Smooth muscle cell (in vitro differentiated cells): ENCODE measurements at regions not wholly inside any gene's neighbourhood (a gene's known extent, or its start where the extent isn't known, plus 50 kb on each side); places are given as distances from the start of the nearest gene placed in this dataset.

ENCODE experiments used
- DNase-seq: peaks from one replicate; lab custom pipeline; 2025; ENCODE audit not compliant: unreplicated experiment; lab: John Stamatoyannopoulos, UW
- H2AFZ ChIP-seq: fragments of 200-600 bp; sonication (generic); 2 replicates; pipeline ENCODE4 v1.6.0; 2016; ENCODE audit warnings: antibody characterized with exemption, low read depth, mild to moderate bottlenecking
- H3F3A ChIP-seq: fragments of 200-600 bp; sonication (generic); 2 replicates; pipeline ENCODE4 v1.6.0; 2017; ENCODE audit warnings: antibody characterized with exemption, low read depth
- H3K27ac ChIP-seq: fragments of 200-600 bp; sonication (generic); 2 replicates; pipeline ENCODE4 v1.5.1; 2016; ENCODE audit warnings: low read depth, mild to moderate bottlenecking
- H3K27me3 ChIP-seq: fragments of 200-600 bp; sonication (generic); 2 replicates; pipeline ENCODE4 v1.6.1; 2016; ENCODE audit warnings: low read depth, mild to moderate bottlenecking
- H3K36me3 ChIP-seq: fragments of 200-600 bp; sonication (generic); 2 replicates; pipeline ENCODE4 v1.5.1; 2016; ENCODE audit warnings: low read depth
- H3K4me1 ChIP-seq: fragments of 200-600 bp; sonication (generic); 2 replicates; pipeline ENCODE4 v1.5.1; 2016; ENCODE audit warnings: low read depth
- H3K4me2 ChIP-seq: fragments of 200-600 bp; sonication (generic); 2 replicates; pipeline ENCODE4 v1.6.0; 2016; ENCODE audit warnings: mild to moderate bottlenecking
- H3K4me3 ChIP-seq: fragments of 200-600 bp; sonication (generic); 2 replicates; pipeline ENCODE4 v1.5.1; 2016; ENCODE audit warnings: mild to moderate bottlenecking
- H3K79me2 ChIP-seq: fragments of 200-600 bp; sonication (generic); 2 replicates; pipeline ENCODE4 v1.6.0; 2016; ENCODE audit warnings: low read depth, mild to moderate bottlenecking
- H3K9ac ChIP-seq: fragments of 200-600 bp; sonication (generic); 2 replicates; pipeline ENCODE4 v1.6.0; 2016; ENCODE audit warnings: low read depth
- H3K9me3 ChIP-seq: fragments of 200-600 bp; sonication (generic); replicated peaks from 2 replicates; pipeline ENCODE4 v1.5.1; 2016; ENCODE audit warnings: low read depth
- H4K20me1 ChIP-seq: fragments of 200-600 bp; sonication (generic); 2 replicates; pipeline ENCODE4 v1.6.0; 2016; ENCODE audit warnings: low read depth
- WGBS: methylation state at CpG from one replicate; pipeline ENCODE4 v1.1.7; 2016; ENCODE audit warnings: low lambda C conversion rate; 5-methylcytosine and 5-hydroxymethylcytosine counted together
- TF ChIP-seq, protein P1 (sequence below): fragments of 200-600 bp; sonication (generic); IDR thresholded peaks from 2 replicates; pipeline ENCODE4 v1.5.1; 2017; ENCODE audit warnings: borderline replicate concordance, mild to moderate bottlenecking, antibody characterized with exemption; ENCODE audit not compliant: insufficient read depth, poor library complexity, severe bottlenecking

DNA sequence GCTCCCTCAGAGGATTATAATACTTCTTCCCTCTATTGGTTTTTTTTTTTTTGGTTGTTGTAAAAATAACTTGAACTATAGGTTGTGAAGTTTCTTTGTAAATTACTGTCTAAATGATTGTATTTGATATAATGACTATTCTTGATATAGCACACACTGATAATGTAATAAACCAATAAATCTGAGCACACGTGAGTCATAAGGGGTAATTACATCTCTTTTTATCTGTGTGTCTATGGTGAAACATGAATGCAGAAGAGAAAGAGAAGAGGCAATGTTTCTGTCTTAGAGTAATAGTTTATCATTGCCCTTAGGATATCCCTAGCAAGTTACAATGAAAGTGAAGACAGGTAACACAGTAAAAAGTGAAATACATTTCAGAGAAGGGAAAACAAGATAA lies 64.1 kb upstream of the RAPGEF4 start:
- H3K9me3 ChIP-seq: no peaks in the 10 kb centered on the region
- H3K4me1 ChIP-seq: no peaks in the 10 kb centered on the region
- no peak overlapping the region for H2AFZ ChIP-seq
- no peak overlapping the region for H3K9ac ChIP-seq
- TF ChIP-seq, protein P1, sequence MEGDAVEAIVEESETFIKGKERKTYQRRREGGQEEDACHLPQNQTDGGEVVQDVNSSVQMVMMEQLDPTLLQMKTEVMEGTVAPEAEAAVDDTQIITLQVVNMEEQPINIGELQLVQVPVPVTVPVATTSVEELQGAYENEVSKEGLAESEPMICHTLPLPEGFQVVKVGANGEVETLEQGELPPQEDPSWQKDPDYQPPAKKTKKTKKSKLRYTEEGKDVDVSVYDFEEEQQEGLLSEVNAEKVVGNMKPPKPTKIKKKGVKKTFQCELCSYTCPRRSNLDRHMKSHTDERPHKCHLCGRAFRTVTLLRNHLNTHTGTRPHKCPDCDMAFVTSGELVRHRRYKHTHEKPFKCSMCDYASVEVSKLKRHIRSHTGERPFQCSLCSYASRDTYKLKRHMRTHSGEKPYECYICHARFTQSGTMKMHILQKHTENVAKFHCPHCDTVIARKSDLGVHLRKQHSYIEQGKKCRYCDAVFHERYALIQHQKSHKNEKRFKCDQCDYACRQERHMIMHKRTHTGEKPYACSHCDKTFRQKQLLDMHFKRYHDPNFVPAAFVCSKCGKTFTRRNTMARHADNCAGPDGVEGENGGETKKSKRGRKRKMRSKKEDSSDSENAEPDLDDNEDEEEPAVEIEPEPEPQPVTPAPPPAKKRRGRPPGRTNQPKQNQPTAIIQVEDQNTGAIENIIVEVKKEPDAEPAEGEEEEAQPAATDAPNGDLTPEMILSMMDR: no peak
- no peaks in the 10 kb centered on the region for H3K27me3 ChIP-seq
- DNase-seq: no peak
- H3K27ac ChIP-seq: no peak overlapping the region
- H3K79me2 ChIP-seq: no peaks in the 10 kb centered on the region
- no peaks in the 10 kb centered on the region for H3K36me3 ChIP-seq
- H3F3A ChIP-seq: no peaks in the 10 kb centered on the region
- no peak overlapping the region for H3K4me2 ChIP-seq
- WGBS: 73% methylated on average over 1 of the region's 1 CpG
- no peak overlapping the region for H3K4me3 ChIP-seq
- H4K20me1 ChIP-seq: no peaks in the 10 kb centered on the region

DNA sequence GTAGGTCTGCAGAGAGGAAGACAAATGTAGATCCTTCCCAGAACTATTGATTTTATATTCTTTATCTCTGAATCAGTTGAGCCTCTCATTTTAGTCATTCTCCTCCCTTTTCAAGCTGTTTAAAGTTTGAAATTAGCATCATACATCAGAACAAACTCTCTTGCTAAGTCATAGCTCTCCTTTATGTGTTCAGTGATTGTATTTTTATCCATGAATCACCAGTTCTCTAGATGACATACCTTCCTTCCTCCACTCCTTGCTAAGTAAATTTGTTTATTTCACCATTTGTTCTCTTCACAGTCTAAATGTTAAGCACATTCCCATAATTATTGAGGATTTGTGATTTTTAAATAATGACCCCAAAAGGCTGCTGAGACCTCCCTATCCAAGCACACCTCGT lies 63.5 kb upstream of the RAPGEF4 start:
- Histone ChIP-seq H2AFZ (no peak overlapping the region), H3K27me3 (no peaks in the 10 kb centered on the region), H3F3A (no peaks in the 10 kb centered on the region), H4K20me1 (no peaks in the 10 kb centered on the region), H3K9ac (no peak overlapping the region), H3K4me2 (no peak overlapping the region), H3K27ac (no peak overlapping the region), H3K79me2 (no peaks in the 10 kb centered on the region), H3K4me1 (no peaks in the 10 kb centered on the region), H3K4me3 (no peak overlapping the region), H3K36me3 (no peaks in the 10 kb centered on the region), H3K9me3 (no peaks in the 10 kb centered on the region)
- no peak for DNase-seq
- 84% methylated on average over 1 of the region's 1 CpG for WGBS
- TF ChIP-seq, protein P1: no peak

DNA sequence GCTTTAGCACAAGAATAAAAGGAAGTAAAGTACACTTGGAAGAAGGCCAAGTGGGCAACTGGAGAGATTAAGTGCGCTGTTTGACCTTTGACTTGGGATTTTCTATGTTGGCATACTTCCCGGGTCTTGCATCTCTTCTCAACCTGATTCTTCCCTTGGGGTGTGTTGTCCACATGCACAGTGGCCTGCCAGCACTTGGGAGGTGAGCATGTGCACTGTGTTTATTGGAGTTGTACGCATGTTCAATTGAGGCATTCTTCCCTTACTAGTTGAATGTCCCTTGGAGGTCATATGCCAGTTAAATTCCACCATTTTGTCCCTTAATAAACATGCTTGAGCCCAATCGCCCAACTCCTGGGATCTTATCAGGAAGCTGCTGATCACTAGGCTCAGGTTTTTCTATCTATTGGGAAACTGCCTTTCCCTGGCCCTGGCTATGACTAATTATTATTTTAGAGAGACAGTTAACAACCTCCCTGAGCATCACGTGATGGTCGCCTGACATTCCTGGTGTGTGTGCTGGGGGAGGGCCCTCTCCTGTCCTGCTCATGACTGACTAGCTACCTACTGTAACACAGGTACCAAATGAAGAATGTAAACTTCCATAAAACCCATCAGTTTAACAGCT lies 62.5 kb upstream of the RAPGEF4 start:
- no peaks in the 10 kb centered on the region for H4K20me1 ChIP-seq
- H2AFZ ChIP-seq: no peak overlapping the region
- H3K79me2 ChIP-seq: no peaks in the 10 kb centered on the region
- WGBS: 82% methylated on average over 6 of the region's 6 CpGs
- H3K4me2 ChIP-seq: no peak overlapping the region
- H3F3A ChIP-seq: no peaks in the 10 kb centered on the region
- H3K36me3 ChIP-seq: no peaks in the 10 kb centered on the region
- H3K9ac ChIP-seq: no peak overlapping the region
- TF ChIP-seq, protein P1: no peak
- no peaks in the 10 kb centered on the region for H3K4me1 ChIP-seq
- no peak for DNase-seq
- no peak overlapping the region for H3K4me3 ChIP-seq
- no peaks in the 10 kb centered on the region for H3K27me3 ChIP-seq
- no peaks in the 10 kb centered on the region for H3K9me3 ChIP-seq
- no peak overlapping the region for H3K27ac ChIP-seq
